ENCODE measurements at regions not wholly inside any gene's neighbourhood (a gene's known extent, or its start where the extent isn't known, plus 50 kb on each side); places are given as distances from the start of the nearest gene placed in this dataset.

DNA sequence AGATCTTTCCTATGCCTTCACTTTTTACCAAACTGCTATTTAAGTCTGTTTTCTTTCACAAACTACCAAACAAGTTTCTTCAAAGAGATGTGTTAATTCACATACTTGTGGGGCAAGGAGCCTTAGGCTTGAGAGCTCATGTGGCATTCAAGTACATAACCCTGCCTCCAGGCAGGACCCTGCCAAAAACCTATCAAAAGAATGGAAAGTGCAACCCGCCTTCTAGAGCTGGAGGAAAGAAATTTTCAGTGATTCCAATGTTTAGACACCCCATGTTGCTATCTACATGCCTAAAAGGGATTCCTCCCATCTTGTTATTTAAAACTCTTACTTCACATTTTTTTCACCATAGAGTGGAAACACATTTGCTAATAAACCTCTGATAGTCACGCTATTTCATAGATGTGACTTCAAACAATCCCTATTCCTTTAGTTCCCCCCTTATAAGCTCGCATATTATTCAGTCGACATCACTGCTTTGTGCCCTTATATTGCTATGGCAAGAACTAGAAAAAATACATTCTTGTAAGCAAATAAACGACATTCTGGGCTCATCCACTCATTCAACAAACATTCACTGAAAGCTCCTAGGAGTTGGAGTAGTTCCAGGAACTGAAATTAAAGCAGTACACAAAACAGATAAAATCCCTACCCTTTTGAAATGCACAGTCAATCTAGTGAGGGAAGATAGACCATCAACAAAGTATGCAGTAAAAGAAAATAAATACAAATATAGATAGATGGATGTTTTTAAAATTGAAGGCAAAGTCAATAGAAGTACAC lies 518.1 kb downstream of the ELAVL2 start:
- CTCF ChIA-PET: interaction anchor here (0.6 kb wide), 1 partner anchor 588 kb away, joined by 3 read pairs; no protein-coding TSS in a partner anchor
- no peaks in the 10 kb centered on the region for H3K36me3 ChIP-seq (ENCODE audit: control insufficient read depth in 2 of 2, insufficient read depth in 1 of 2, low read length in 2 of 2)
- no peak overlapping the region for H3K4me3 ChIP-seq (ENCODE audit: low read depth, low read length)
- no peak overlapping the region for H3K27ac ChIP-seq (ENCODE audit: extremely low read depth, low read depth, low read length)
- POLR2A ChIA-PET: no interaction called here
- TF ChIP-seq PRDM10 (tag by site-specific recombination; IDR thresholded peaks at IDR 0.05): no peak
- TF ChIP-seq ZNF555 (tag by site-specific recombination; conservative IDR thresholded peaks at IDR 0.05): no peak
- no peak for TF ChIP-seq PRDM1 (tag by site-specific recombination; IDR thresholded peaks at IDR 0.05)
- TF ChIP-seq ZNF274 (IDR thresholded peaks at IDR 0.05; ENCODE audit: low read length): no peak
- TF ChIP-seq ZNF274 (tag by site-specific recombination; IDR thresholded peaks at IDR 0.05; ENCODE audit: borderline replicate concordance): no peak
- TF ChIP-seq PRDM4 (tag by site-specific recombination; IDR thresholded peaks at IDR 0.05): no peak
- TF ChIP-seq ZNF548 (tag by site-specific recombination; IDR thresholded peaks at IDR 0.05): no peak
- no peak for TF ChIP-seq ZFP37 (tag by site-specific recombination; IDR thresholded peaks at IDR 0.05)
- no peaks in the 10 kb centered on the region for H3K4me1 ChIP-seq (ENCODE audit: control insufficient read depth, insufficient read depth, low read length)
- no peaks in the 10 kb centered on the region for H3K9me3 ChIP-seq (ENCODE audit: control insufficient read depth, insufficient read depth, low read depth, low read length)

DNA sequence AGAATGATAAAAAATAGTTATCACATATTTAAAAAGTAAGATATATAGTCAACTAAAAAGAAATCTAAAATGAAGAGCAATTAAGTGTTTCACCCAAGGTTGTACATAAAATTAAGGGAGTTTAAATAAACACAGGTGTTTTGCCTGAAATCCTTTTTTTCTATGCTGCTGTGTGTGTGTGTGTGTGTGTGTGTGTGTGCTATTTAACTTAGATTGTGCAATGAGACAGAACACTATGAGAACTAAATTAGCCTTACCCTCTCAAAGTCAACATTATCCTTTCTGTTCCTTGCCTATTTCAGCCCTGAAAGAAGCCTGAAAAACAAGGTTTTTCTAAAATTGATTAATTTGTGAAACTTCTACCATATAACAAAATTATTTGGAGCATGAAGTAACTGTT lies 516.2 kb downstream of the ELAVL2 start:
- CTCF ChIA-PET: no interaction called here
- Histone ChIP-seq H3K36me3 (ENCODE audit: control insufficient read depth in 2 of 2, insufficient read depth in 1 of 2, low read length in 2 of 2) (no peaks in the 10 kb centered on the region), H3K4me1 (ENCODE audit: control insufficient read depth, insufficient read depth, low read length) (no peaks in the 10 kb centered on the region), H3K27ac (ENCODE audit: extremely low read depth, low read depth, low read length) (no peak overlapping the region), H3K9me3 (ENCODE audit: control insufficient read depth, insufficient read depth, low read depth, low read length) (no peaks in the 10 kb centered on the region), H3K4me3 (ENCODE audit: low read depth, low read length) (no peak overlapping the region)
- no peak for TF ChIP-seq HOXA7 (CRISPR knock-in tag; IDR thresholded peaks at IDR 0.05; ENCODE audit: borderline replicate concordance)
- TF ChIP-seq ZNF280D (tag by site-specific recombination; IDR thresholded peaks at IDR 0.05): no peak
- no peak for TF ChIP-seq ZNF768 (tag by site-specific recombination; IDR thresholded peaks at IDR 0.05)
- TF ChIP-seq CTCF (tag by site-specific recombination; IDR thresholded peaks at IDR 0.05): no peak
- no peak for TF ChIP-seq MEIS1 (CRISPR knock-in tag; IDR thresholded peaks at IDR 0.05; ENCODE audit: borderline replicate concordance)
- no peak for TF ChIP-seq SP3 (tag by site-specific recombination; IDR thresholded peaks at IDR 0.05)
- TF ChIP-seq ZNF560 (tag by site-specific recombination; IDR thresholded peaks at IDR 0.05; ENCODE audit: borderline replicate concordance): no peak
- TF ChIP-seq ZSCAN5A (tag by site-specific recombination; IDR thresholded peaks at IDR 0.05): no peak
- no peak for TF ChIP-seq SP2 (tag by site-specific recombination; IDR thresholded peaks at IDR 0.05)
- no peak for TF ChIP-seq ZNF544 (tag by site-specific recombination; IDR thresholded peaks at IDR 0.05)
- TF ChIP-seq ZBTB21 (tag by site-specific recombination; IDR thresholded peaks at IDR 0.05): no peak
- TF ChIP-seq ZNF221 (tag by site-specific recombination; IDR thresholded peaks at IDR 0.05; ENCODE audit: borderline replicate concordance): no peak
- no peak for TF ChIP-seq ZNF140 (tag by site-specific recombination; IDR thresholded peaks at IDR 0.05)
- TF ChIP-seq ZNF521 (tag by site-specific recombination; IDR thresholded peaks at IDR 0.05): no peak
- POLR2A ChIA-PET: no interaction called here
